ENCODE measurements at regions not wholly inside any gene's neighbourhood (a gene's known extent, or its start where the extent isn't known, plus 50 kb on each side); places are given as distances from the start of the nearest gene placed in this dataset.

DNA sequence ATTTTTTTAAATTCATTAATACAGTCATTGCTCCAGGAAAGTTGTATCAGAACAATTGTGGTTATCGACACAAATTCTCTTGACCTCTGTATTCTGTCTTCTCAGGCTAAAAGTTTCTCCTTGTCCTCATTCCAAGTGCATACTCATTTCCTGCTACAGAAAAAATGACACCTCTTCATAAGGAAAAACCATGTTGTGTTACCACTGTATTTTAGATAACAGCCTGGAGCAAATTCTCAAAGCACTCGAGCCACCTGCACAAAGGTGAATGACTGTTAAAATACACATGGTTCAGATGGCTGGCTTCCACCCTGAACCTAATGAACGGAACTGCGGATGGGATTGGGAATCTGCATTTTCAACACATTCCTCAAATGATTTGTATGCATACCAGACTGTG is 586.5 kb downstream of the EPHA4 start:
- DNase-seq (ENCODE audit: low spot score): no peak

DNA sequence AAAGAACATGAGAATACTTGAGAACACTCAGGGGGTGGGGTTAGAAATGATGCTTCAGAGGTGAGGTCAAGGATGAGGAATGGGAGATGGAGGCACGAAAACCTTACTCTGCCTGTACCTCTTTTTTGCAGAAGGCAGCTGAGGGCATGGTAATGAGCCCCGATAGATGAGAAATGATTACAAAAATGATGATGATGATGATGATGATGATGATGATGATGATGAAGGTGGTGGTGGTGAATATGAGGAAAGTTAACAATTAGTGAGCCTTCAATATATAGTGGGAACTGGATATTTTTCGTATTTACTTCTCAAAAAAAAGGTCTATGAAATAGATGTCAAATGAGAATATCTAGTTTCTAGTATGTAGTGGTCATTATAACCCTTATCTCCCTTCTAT is 584.3 kb downstream of the EPHA4 start:
- DNase-seq (ENCODE audit: low spot score): no peak

DNA sequence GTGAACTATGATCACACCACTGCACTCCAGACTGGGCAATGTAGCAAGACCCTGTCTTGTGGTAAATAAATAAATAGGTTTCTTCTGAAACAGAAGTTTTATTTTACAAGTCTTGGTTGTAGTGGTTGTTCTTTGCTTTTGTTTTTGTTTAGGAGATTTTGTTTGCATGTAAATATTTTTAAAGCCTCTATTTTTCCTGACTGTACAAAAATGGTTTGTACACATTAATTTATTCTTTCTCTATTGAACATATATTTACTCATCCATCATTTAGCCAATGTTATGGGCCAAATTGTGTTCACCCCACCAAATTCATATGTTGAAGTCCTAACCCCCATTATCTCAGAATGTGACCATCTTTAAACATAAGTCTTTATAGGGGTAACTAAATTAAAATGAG is 580.1 kb downstream of the EPHA4 start:
- no peak for DNase-seq (ENCODE audit: low spot score)

DNA sequence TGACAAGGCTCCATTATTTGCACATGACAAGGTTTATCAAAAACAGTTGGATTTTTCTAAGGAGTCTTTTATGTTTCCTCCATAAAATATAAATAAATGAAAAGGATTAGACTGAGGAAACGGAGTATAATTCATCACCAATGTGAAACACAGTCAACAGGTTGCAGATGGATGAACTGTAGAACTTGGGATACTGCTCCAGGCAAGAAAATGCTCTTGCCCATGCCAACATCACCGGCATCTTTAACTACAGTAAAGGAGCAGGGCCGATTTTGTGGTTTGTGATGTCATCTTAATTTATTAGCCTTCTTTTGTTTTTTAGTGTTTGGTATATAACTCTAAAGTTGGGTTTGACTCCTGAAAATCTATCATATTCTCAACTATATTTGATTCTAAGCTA is 577.3 kb downstream of the EPHA4 start:
- no peak for DNase-seq (ENCODE audit: low spot score)

DNA sequence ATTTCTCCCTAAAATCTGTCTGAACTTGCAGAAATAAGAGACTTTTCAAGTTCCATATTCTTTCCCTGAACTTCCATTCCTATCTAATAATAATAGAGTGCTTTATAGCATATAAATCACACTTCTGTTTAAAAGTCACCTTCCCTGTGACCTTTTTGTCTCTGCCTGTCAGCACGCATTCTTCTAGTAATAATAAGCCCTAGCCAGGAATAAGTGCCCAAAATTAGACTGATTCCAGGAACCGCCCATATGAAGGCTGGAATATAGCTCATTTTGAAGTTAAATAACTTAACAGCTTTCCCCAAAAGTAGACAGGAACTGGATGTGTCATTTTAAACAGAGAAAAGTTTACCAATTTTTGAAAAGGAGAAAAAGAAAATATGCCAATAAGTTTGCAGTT is 576.5 kb downstream of the EPHA4 start:
- no peak for DNase-seq (ENCODE audit: low spot score)

DNA sequence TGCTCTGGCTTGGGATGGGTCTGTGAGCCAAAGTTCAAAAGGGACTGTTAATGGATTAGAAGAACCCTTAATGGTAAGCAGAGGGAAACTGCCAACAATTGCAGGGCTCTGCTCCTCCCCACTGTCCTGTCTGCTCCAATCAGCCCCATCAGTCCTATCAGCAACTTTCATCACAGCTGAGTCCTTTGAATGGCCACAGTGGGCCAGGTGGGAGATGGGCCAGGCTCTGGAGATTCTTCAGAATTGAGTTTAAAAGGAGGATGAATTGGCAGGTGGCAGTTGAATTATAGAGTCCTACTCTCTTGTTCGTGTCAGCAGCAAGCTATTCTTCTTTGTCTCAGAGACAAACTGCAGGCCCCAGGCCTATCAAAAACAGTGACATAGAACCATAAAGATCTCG is 573.9 kb downstream of the EPHA4 start:
- no peak for DNase-seq (ENCODE audit: low spot score)

DNA sequence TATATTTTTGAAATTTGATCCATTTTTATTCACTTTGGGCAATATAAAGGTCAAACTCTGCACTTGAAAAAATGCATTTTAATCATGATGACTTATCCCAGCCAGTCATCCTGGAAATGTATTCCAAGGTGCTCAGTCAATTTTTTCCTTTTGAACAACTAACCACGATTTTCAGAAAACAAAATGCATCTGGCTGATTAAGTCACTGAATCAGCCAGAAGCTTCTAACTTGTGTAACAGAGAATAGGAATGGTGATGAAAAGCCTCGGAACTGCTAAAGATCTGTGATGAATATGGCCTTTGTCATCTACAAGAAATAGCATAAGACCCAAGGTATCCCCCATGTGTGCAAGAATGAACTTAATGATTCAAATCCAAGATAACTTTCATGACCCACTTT is 572.7 kb downstream of the EPHA4 start:
- DNase-seq (ENCODE audit: low spot score): no peak

DNA sequence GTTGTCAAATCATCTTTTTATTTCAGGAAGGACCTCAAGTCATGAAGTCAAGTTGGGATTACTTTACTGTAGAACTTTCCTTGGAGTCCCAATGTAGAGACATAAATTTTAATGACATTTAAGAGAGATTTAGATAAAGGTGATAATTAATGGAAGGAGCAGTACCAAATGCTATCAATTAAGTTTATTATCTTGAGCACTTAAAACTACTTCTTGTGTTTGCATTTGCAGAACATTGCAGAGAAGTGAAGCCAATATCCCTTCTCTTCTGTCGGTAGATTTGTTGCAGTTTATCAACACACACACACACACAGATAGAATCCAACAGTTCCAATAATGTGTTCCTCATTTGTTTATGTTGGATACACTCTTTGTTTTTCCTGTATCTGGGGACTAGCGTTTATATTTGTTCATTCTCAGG is 570.7 kb downstream of the EPHA4 start:
- no peak for DNase-seq (ENCODE audit: low spot score)

DNA sequence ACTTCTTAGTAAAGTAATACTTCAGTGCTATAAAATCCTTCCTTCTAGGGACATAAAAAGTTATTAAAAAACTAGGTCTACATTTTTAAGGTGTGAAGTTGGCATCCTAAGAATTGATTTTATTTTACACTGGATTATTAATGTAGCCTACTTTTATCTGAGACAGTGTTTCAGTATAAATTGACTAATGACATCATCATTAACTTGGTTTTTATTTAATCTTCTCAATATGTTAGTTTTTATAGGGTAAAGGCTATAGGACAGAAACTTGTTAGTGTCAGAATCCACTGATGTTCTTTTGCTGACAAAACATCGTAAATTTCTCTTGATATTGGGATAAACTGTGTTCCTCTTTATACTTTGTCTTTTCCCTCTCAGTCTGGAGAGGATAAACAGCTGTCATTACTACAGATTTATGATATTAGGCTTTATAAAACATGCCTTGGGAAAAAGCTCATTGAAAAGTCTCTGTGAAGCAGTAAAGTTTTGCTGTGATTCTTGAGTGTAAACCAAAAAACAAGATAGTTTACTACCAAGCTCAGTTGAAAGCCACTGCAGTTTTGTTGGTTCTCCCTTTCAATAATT is 569.9 kb downstream of the EPHA4 start:
- DNase-seq (ENCODE audit: low spot score): no peak

DNA sequence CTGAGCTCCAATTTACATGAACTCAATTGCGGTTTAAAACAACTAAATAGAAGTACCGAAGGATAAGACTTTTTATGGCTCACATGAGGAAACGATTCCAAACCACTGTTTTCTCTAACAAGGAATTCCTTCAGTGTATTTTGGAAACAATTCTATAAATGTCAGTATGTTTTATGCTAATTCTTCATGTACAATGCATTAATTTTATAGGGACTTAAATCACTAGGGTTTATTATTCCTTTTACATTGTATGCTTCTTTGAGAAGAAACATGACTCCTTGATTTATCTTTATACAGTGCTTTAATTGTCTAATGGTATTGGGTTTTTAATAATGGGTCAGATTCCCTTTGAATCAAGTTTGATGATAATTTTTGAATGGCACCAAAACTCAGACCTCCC is 566.8 kb downstream of the EPHA4 start:
- no peak for DNase-seq (ENCODE audit: low spot score)

DNA sequence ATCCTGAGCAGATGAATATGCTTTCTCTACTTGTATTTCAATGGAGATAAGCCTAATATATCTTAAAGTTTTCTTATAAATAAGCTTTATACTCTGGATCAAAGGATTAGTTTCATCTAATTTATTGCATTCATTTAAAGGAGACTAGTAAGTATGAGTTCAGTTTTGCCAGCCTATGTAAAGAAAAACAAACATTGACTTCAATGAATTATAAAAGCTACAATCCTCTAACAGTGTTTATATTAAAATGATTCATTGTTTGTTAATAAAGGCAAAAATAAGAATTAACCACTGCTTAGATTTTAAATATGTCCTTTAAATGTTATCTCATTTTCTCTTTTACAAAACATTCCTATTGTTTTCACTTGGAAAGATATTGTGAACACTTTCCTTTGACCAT is 566.0 kb downstream of the EPHA4 start:
- DNase-seq (ENCODE audit: low spot score): no peak

DNA sequence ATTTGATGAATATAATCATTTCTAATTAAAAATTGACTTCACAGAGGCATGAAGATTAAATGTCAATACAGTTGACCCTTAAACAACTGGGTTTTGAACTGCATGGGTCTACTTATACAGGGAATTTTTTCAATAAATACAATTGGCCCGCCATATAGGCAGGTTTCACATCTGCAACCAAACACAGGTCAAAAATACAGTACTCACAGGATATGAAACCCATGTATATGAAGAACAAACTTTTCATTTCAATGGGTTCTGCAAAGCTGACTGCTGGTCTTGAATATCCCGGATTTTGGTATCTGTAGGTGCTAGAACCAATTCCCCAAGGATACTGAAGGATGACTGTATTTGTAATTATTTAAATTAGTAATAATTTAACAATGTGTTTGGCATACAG is 555.6 kb downstream of the EPHA4 start:
- DNase-seq (ENCODE audit: low spot score): no peak

DNA sequence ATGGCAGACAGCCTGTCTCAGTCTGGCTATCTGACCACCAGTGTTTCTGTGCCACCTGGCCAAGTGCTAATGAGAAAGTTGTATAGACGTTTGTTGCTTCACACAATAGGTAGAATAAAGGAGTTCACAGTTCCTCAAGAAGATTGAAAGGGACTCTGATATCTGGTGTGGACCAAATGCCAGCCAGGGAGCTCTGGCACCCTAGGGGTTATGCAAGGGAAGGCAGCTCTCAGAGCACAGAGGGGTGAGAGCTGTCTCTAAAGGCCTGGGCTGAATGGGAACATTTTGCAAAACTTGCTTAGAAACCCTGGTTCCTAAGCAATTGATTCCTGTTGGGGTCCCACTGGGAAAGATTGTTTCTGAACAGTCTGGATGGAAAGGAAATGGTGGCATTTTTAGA is 553.8 kb downstream of the EPHA4 start:
- DNase-seq (ENCODE audit: low spot score): no peak

DNA sequence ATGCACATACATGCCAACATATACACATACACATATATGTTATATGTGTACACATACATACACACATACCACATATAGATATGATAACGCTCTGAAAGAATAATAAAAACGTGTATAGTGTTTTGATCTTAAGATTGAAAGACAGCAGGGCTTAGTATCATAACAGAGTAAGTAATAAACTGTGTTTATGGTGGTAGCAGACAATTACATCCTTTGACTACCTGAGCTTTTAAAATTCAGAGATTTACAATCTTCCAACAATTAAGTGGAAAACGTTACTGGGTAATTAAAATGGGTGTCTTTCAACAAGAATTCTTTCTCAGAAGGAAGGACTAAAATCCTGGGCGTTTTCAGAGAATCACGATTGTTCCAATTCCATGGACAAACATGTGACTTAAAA is 552.4 kb downstream of the EPHA4 start:
- no peak for DNase-seq (ENCODE audit: low spot score)

DNA sequence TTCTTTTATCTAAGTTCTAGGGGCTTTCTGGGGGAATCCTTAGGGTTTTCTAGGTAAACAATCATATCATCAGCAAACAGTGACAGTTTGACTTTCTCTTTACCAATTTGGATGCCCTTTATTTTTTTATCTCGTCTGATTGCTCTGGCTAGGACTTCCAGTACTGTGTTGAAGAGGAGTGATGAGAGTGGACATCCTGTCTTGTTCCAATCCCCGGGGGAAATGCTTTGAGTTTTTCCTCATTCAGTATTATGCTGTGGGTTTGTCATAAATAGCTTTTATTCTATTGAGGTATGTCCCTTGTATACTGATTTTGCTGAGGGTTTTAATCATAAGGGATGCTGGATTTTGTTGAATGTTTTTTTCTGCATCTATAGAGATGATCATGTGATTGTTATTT is 549.5 kb downstream of the EPHA4 start:
- no peak for DNase-seq (ENCODE audit: low spot score)

DNA sequence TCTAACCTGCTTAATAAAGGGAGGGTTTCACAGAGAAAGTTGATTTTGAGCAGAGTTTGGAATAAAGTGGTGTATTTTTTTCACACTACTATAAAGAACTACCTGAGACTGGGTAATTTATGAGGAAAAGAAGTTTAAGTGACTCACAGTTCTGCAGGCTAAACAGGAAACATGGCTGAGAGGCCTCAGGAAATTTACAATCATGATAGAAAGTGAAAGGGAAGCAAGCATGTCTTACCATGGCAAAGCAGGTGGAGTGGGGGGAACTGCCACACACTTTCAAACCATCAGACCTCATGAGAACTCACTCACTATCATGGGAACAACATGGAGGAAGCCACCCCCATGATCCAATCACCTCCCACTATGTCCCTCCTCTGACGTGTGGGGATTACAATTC is 546.7 kb downstream of the EPHA4 start:
- DNase-seq (ENCODE audit: low spot score): no peak

DNA sequence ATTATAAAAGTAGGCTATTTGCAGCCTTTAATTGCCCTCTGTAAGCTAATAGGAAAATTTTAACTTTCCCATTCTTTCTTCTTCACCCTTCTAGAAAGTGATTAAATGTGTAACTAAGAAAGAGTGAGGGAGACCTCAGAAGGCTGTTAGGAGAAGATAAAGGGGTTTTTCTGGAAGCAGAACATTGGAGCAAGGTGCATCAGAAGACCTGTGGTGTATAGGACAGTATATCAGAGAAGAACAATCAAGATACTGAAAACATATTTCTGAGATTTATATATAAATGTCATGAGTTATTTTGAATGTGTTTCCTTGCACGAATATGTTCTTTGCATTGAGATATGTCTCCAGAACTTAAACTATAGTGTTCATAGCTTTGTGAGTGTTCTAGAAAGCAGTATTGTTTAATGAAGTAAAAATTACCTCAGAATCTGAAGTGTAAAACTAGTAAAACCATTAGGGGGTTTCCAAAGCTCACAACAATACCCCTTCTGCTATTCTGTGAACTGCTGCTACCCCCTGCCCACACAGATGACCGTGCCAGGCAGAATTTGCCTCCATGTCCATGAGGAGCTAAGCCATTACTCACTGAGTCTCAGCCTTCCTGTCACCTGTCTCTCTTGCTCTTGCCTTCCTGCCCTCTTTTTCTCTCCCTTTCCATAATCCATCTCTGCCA is 537.9 kb downstream of the EPHA4 start:
- DNase-seq (ENCODE audit: low spot score): no peak

DNA sequence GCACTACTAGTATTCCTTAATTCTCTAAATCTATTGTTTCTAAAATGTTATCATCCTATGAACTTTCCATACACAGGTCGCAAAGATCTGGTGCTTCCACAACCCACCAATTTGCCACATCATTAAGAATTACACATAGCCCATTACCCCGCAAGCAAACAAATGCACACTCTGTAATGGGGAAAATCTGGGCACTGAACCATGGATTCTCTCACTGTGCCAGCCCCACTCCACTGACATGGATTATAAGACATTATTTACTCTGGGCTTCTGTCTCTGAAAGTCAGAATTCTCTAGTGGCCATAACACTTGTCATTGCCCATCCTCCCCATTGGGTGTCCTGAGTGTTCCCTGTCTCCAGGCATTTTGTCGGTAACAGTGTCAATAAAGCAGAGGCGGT is 537.1 kb downstream of the EPHA4 start:
- DNase-seq (ENCODE audit: low spot score): no peak

DNA sequence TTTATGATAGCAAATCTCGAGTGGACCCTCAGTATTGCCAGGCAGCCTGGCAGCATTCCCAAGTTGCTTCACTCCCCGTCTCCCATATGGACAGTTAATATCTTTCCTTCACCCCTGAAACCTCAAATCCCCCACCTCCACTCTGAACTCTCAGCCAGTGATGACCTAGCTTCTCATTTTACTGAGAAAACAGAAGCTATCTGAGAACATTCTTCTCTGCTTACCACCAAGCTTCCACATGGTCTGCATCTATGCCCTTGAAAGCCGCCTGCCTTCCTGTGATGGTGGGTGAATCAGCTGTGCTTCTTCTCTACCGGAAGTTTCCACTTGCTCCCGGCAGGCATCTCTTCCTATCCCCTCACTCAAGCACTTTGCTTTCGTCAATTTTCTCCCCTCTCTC is 529.2 kb downstream of the EPHA4 start:
- DNase-seq (ENCODE audit: low spot score): no peak

DNA sequence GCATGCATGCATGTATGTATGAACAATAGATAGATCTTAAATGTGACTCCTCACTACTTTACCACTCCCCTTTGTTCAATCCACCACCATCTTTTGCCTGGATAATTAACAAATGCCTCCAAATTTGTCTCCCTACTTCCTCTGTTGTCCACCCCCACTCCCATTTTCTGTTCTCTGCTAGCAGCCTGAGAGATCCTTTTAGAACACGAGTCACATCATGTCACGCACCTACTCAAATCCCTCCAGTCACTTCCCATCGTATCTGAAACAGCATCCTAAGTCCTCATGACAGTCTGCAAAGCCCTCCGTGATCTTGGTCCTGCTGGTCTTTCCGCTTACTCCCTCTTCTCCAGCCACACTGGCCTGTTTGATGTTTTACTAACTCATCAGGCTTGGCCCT is 527.3 kb downstream of the EPHA4 start:
- DNase-seq (ENCODE audit: low spot score): no peak

DNA sequence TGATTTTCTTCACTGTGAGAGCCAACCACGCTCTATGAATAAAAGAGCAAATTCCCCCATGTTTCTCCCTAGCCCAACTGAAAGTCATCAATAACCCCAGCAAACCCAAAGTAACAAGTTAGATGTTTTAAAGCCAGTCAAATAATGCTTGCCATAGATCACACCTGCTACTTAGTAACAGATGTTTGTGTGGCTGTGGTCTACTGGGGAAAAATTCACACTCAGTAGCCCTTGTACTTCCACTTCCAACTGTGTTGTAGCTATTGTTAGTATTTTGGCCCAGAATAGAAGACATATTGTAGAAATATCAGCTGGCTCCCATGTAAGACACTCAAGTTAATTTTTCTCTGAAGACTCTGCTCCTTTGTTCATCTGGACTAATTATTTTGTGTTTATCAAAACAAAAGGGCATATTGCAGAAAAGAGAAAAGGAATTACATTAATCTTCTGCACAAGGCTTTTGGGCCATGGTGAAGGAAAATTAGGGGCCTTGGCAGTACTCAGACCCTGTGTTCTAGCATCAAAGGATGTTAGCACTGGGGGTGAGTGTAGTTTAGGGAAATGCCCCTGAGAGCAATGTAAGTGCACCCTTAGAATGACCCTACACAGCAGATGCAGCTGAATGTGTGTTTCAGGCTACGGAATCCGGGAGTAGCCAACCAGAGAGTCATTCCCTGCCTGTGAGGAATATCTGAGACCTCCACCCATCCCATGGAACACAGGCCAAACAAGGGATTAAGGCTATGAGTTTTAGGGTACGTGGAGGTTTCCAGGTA is 521.9 kb downstream of the EPHA4 start:
- no peak for DNase-seq (ENCODE audit: low spot score)

DNA sequence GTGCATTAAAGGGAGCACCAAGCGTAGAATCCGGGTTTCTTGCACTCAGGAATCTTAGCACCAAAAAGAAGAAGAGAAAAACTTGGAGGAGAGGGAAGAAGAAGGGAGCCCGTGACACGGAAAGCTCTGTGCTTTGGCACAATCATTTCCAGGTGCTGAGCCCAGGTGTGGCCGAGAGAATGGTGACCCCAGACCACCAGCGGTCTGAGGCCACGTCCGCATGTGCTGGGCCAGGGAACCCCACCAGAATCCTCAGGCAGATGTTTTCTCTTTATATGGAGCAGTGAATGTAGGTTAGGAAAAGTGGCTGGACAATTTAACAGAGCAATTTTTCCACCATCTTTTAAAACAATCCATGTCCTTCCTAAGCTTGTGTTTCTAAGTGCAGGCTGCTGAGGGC is 520.9 kb downstream of the EPHA4 start:
- no peak for DNase-seq (ENCODE audit: low spot score)

DNA sequence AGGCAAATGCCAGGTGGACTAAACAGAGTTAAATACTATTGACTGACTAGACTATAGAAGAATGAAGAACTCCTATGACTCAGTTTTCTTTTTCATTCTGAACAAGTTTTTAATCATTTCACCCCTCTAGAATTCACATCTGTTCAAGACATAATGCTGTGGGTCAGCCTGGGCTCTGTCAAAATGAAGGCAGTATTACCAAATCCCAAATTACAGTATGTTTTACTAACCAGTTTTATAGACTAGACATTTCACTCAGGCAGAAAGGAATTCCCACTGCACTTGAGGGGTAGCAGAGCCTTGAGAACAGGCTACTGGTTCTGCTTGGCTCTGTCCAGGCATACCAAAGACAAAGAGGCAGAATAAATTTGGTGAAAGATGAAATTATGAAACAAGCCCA is 511.7 kb downstream of the EPHA4 start:
- no peak for DNase-seq (ENCODE audit: low spot score)

DNA sequence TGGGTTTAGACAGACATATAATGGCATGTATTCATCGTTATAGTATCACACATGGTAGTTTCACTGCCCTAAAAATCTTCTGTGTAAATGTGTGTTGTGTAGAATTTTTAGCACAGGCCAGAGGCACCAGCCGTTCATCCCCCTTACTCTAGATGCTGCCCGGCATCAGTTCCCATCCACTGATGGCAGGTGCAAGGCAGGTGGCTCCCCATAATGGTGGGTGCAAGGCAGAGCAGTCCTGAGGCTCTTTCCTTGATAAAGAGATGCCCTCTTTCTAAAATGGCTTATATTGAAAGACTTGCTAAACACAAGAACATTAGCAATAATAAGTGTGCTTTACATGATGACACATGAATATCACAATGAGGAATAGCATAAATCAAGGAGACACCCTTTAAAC is 508.5 kb downstream of the EPHA4 start:
- no peak for DNase-seq (ENCODE audit: low spot score)
